ENCODE measurements at regions not wholly inside any gene's neighbourhood (a gene's known extent, or its start where the extent isn't known, plus 50 kb on each side); places are given as distances from the start of the nearest gene placed in this dataset.

- TF ChIP-seq CTCF (IDR thresholded peaks at IDR 0.05) (no peak), POLR2AphosphoS5 (IDR thresholded peaks at IDR 0.05) (no peak)
These were observed 220.8 kb downstream of the MTHFS start for GRCh38 chr15:79675982-79676381.

Measured in upper lobe of left lung (tissue), 4 donors.